Uterus (tissue), 3 donors: ENCODE measurements at regions not wholly inside any gene's neighbourhood (a gene's known extent, or its start where the extent isn't known, plus 50 kb on each side); places are given as distances from the start of the nearest gene placed in this dataset.

Experiments used
- DNase-seq, 2 donors: peaks; one replicate each; pipeline ENCODE4 v3.0.0-alpha.2; 2019 to 2020
- H3K27ac ChIP-seq, 2 donors: fragments of 200-600 bp; sonication (generic); 1 replicate in 1 of 2; 2 replicates in 1 of 2; pipeline ENCODE4 v1.5.1; 2016 to 2018
- H3K27me3 ChIP-seq, 2 donors: fragments of 200-600 bp; sonication (generic); one replicate each; pipeline ENCODE4 v1.5.1; 2018 to 2019; ENCODE audit warnings: control low read depth in 1 of 2
- H3K36me3 ChIP-seq, 2 donors: fragments of 200-600 bp; sonication (generic); one replicate each; pipeline ENCODE4 v1.5.1; 2019; ENCODE audit warnings: control low read depth in 1 of 2
- H3K4me1 ChIP-seq, 2 donors: fragments of 200-600 bp; sonication (generic); one replicate each; pipeline ENCODE4 v1.5.1; 2018 to 2019; ENCODE audit warnings: control low read depth in 1 of 2
- H3K4me3 ChIP-seq, 2 donors: fragments of 200-600 bp; sonication (generic); 1 replicate in 1 of 2; 2 replicates in 1 of 2; pipeline ENCODE4 v1.5.1; 2018 to 2019; ENCODE audit warnings: mild to moderate bottlenecking in 1 of 2
- H3K9me3 ChIP-seq, 2 donors: fragments of 200-600 bp; sonication (generic); one replicate each; pipeline ENCODE4 v1.5.1; 2019; ENCODE audit warnings: control low read depth in 1 of 2
- POLR2A ChIP-seq, 2 donors: fragments of 450-650 bp; IDR thresholded peaks; one replicate each; pipeline ENCODE4 v1.6.1; 2016; ENCODE audit warnings: antibody characterized with exemption in 2 of 2, mild to moderate bottlenecking in 1 of 2, moderate library complexity in 1 of 2
- intact Hi-C: fragments of 100-400 bp; cut with DNase I; formaldehyde crosslinking; loops from one replicate; pipeline ENCODE4 v1.15.1; 2023; ENCODE audit warnings: low total_unique reads
- TF ChIP-seq, protein P1 (sequence below), 4 experiments: fragments of 200-600 bp in 2 of 4; fragments of 450-650 bp in 2 of 4; sonication (generic) in 2 of 4; IDR thresholded peaks; one replicate each; pipeline ENCODE4 v1.5.1; 2016 to 2019; ENCODE audit warnings: antibody characterized with exemption in 4 of 4, mild to moderate bottlenecking in 2 of 4, moderate library complexity in 1 of 4
- donor health status: DM: yes; HTN: yes; CAD: no.

DNA sequence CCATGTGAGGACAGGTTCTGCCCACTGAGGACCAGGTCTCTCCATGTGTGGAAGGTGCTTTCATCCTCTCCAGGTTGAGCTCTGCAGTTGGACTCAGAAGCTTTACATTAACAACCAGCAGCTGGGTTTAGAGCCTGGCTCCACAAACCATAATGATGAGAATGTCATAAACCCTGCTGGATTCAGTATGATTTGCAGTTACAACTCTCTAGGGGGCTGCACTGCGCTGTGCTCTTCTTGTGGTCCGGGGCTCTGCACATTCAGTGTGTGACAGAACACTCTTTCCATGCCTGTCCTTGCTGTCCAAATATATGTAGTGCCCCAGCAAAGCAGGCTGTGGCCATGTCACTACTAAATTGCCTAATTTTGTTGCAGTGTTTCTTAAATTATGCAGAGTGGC lies 334.3 kb downstream of the ICE1 start:
- no peaks in the 10 kb centered on the region for H3K4me1 ChIP-seq
- no peak overlapping the region for H3K27ac ChIP-seq
- intact Hi-C loops: no loop called here
- no peaks in the 10 kb centered on the region for H3K9me3 ChIP-seq
- no peak for DNase-seq
- H3K36me3 ChIP-seq: no peaks in the 10 kb centered on the region
- H3K27me3 ChIP-seq: no peaks in the 10 kb centered on the region
- no peak for TF ChIP-seq POLR2A (IDR thresholded peaks at IDR 0.05)
- TF ChIP-seq, protein P1, sequence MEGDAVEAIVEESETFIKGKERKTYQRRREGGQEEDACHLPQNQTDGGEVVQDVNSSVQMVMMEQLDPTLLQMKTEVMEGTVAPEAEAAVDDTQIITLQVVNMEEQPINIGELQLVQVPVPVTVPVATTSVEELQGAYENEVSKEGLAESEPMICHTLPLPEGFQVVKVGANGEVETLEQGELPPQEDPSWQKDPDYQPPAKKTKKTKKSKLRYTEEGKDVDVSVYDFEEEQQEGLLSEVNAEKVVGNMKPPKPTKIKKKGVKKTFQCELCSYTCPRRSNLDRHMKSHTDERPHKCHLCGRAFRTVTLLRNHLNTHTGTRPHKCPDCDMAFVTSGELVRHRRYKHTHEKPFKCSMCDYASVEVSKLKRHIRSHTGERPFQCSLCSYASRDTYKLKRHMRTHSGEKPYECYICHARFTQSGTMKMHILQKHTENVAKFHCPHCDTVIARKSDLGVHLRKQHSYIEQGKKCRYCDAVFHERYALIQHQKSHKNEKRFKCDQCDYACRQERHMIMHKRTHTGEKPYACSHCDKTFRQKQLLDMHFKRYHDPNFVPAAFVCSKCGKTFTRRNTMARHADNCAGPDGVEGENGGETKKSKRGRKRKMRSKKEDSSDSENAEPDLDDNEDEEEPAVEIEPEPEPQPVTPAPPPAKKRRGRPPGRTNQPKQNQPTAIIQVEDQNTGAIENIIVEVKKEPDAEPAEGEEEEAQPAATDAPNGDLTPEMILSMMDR (IDR thresholded peaks at IDR 0.05): no peak
- no peak overlapping the region for H3K4me3 ChIP-seq

DNA sequence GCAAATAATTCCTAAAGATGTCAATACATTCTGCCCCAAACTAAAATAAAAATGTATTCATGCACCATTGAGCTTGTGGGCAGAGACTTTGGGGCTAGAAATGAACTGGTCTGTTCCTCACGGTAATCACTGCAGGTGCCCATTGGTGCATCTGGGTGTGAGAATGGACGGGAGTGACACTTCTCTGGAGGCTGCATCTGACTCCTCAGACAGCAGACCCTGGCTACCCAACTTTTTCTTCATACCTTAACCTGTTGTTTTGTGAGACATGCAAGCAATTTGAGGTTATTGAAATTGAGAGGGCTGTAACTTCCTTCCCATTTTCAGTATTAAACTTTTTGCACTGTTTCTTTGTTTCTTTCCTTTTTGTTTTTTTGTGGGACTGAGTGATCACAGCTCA lies 333.4 kb downstream of the ICE1 start:
- Histone ChIP-seq H3K4me3 (no peak overlapping the region), H3K4me1 (no peaks in the 10 kb centered on the region), H3K27ac (no peak overlapping the region), H3K36me3 (no peaks in the 10 kb centered on the region), H3K27me3 (no peaks in the 10 kb centered on the region), H3K9me3 (no peaks in the 10 kb centered on the region)
- intact Hi-C loops: no loop called here
- TF ChIP-seq, protein P1 (IDR thresholded peaks at IDR 0.05): no peak
- DNase-seq: no peak

DNA sequence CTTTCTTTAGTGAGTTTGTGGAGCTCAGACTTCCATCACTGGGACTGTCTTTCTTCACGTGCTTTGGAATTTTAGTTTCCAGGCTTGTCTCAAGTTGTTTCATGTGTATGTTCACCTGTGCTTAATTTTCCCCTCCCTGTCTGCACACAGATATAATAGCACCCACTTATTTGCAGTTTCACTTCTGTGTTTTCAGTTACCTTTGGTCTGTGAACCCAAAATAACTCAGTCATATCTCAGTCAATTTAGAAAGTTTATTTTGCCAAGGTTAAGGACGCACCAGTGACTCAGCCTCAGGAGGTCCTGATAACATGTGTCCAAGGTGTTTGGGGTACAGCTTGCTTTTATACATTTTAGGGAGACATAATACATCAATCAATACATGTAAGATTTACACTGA lies 330.4 kb downstream of the ICE1 start:
- no peaks in the 10 kb centered on the region for H3K4me1 ChIP-seq
- H3K9me3 ChIP-seq: no peaks in the 10 kb centered on the region
- H3K4me3 ChIP-seq: no peak overlapping the region
- no peaks in the 10 kb centered on the region for H3K36me3 ChIP-seq
- intact Hi-C loops: no loop called here
- TF ChIP-seq, protein P1 (IDR thresholded peaks at IDR 0.05): no peak
- TF ChIP-seq POLR2A (IDR thresholded peaks at IDR 0.05): no peak
- no peak for DNase-seq
- no peak overlapping the region for H3K27ac ChIP-seq
- no peaks in the 10 kb centered on the region for H3K27me3 ChIP-seq

DNA sequence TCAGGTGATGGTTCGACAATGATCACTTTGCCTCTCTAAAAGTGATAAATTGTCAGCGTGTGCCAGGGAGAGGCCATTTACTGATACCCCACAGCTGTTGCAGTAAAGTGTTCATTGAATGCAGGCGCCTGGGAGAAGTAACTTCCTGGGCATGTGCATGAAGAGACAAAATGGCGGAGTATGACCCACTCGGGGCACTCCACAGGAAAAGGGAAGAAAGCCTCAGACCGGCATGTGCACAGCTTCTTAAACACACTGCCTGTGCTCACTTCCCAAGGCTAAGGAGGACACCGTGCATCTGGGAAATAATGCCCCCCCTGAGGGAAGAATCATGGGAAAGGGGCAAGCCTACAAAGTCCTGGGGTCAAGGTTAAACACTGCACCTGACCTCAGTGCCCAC lies 329.5 kb downstream of the ICE1 start:
- intact Hi-C loops: no loop called here
- Histone ChIP-seq H3K36me3 (no peaks in the 10 kb centered on the region), H3K4me1 (no peaks in the 10 kb centered on the region), H3K4me3 (no peak overlapping the region), H3K9me3 (no peaks in the 10 kb centered on the region), H3K27ac (no peak overlapping the region), H3K27me3 (no peaks in the 10 kb centered on the region)
- no peak for DNase-seq
- TF ChIP-seq, protein P1 (IDR thresholded peaks at IDR 0.05): no peak
- no peak for TF ChIP-seq POLR2A (IDR thresholded peaks at IDR 0.05)

DNA sequence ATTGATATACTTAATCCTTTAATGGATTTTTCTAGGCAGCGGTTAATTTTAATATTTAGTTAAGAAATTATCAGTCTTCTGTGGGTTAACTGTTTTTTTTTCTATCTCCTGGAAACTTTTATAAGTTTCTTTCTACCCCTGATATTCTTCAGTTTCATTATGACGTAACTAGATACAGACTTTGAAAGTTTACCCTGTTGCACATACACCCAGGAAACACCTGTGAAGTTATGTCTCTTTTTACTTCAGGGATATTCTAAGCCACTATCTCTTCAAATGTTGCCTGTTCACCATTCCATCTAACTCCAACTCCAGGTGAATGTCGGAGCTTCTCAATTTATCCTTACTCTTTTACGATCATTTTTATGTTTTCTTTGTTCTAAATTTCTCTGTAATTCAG lies 329.0 kb downstream of the ICE1 start:
- Histone ChIP-seq H3K27ac (no peak overlapping the region), H3K4me3 (no peak overlapping the region), H3K27me3 (no peaks in the 10 kb centered on the region), H3K9me3 (no peaks in the 10 kb centered on the region), H3K4me1 (no peaks in the 10 kb centered on the region), H3K36me3 (no peaks in the 10 kb centered on the region)
- intact Hi-C loops: no loop called here
- TF ChIP-seq, protein P1 (IDR thresholded peaks at IDR 0.05): no peak
- TF ChIP-seq POLR2A (IDR thresholded peaks at IDR 0.05): no peak
- no peak for DNase-seq
